ENCODE measurements at regions not wholly inside any gene's neighbourhood (a gene's known extent, or its start where the extent isn't known, plus 50 kb on each side); places are given as distances from the start of the nearest gene placed in this dataset.

- Histone ChIP-seq H4K8ac (replicated peaks; ENCODE audit: insufficient read length, low read depth, low read length) (no peak overlapping the region), H3K9ac (ENCODE audit: extremely low read depth, insufficient read length, low read length) (no peak overlapping the region), H2AFZ (ENCODE audit: low read length) (peak overlapping the region; percentile 95), H3K18ac (ENCODE audit: insufficient read length, low read depth, low read length) (no peak overlapping the region), H2BK5ac (ENCODE audit: insufficient read length, low read length) (no peak overlapping the region), H3K9me3 (ENCODE audit: control insufficient read depth, low read depth, low read length) (no peaks in the 10 kb centered on the region), H2AK5ac (ENCODE audit: insufficient read length, low read length) (no peak overlapping the region), H3K4ac (ENCODE audit: low read depth, low read length) (no peak overlapping the region), H2BK120ac (ENCODE audit: low read depth, low read length, poor library complexity, severe bottlenecking) (no peak overlapping the region), H3K56ac (ENCODE audit: insufficient read length, low read depth, low read length) (no peak overlapping the region), H3T11ph (ENCODE audit: low read length) (no peak overlapping the region), H2BK12ac (ENCODE audit: insufficient read length, low read depth, low read length) (no peak overlapping the region), H3K23ac (ENCODE audit: insufficient read length, low read depth, low read length) (no peak overlapping the region), H3K4me2 (ENCODE audit: insufficient read depth, insufficient read length, low read length) (no peak overlapping the region), H4K5ac (ENCODE audit: insufficient read length, low read depth, low read length) (no peak overlapping the region), H4K20me1 (ENCODE audit: control insufficient read depth, insufficient read depth, insufficient read length) (no peaks in the 10 kb centered on the region), H3K27ac (ENCODE audit: insufficient read length, low read depth, low read length) (no peak overlapping the region), H3K4me1 (ENCODE audit: insufficient read depth, low read length) (no peaks in the 10 kb centered on the region), H3K79me2 (ENCODE audit: insufficient read depth, low read length) (no peaks in the 10 kb centered on the region; the same call in 1 of the 2 replicates), H3K23me2 (ENCODE audit: insufficient read length, low read depth, low read length, poor library complexity, severe bottlenecking) (no peaks in the 10 kb centered on the region), H2BK20ac (ENCODE audit: low read depth, low read length, poor library complexity, severe bottlenecking) (no peak overlapping the region), H3K27me3 (ENCODE audit: insufficient read depth, low read length) (no peaks in the 10 kb centered on the region), H4K91ac (ENCODE audit: insufficient read length, low read depth, low read length) (no peak overlapping the region), H3K14ac (ENCODE audit: insufficient read depth, low read length) (no peak overlapping the region), H3K79me1 (ENCODE audit: insufficient read depth, low read depth, low read length, poor library complexity, severe bottlenecking) (no peaks in the 10 kb centered on the region), H2BK15ac (ENCODE audit: low read depth, low read length) (no peak overlapping the region)
- no CpG with 5 or more reads among the region's 2 CpGs for WGBS (ENCODE audit: extremely low coverage, insufficient read length, low lambda C conversion rate)
- Mint-ChIP-seq H3K4me1 (peaks cover 3 to 8% of the 10 kb centered on the region in 2 experiments), H3K27ac (peak overlapping the region in 2 of 3 experiments; percentile 53 to 95; a peak in 2 of 7 replicates), H3K36me3 (ENCODE audit: insufficient read depth in 1 of 3, low read depth in 3 of 3) (no peaks in the 10 kb centered on the region), H3K27me3 (ENCODE audit: low read depth) (no peaks in the 10 kb centered on the region), H3K9me3 (no peaks in the 10 kb centered on the region), H3K4me3 (no peak overlapping the region)
- TF ChIP-seq, protein P1, sequence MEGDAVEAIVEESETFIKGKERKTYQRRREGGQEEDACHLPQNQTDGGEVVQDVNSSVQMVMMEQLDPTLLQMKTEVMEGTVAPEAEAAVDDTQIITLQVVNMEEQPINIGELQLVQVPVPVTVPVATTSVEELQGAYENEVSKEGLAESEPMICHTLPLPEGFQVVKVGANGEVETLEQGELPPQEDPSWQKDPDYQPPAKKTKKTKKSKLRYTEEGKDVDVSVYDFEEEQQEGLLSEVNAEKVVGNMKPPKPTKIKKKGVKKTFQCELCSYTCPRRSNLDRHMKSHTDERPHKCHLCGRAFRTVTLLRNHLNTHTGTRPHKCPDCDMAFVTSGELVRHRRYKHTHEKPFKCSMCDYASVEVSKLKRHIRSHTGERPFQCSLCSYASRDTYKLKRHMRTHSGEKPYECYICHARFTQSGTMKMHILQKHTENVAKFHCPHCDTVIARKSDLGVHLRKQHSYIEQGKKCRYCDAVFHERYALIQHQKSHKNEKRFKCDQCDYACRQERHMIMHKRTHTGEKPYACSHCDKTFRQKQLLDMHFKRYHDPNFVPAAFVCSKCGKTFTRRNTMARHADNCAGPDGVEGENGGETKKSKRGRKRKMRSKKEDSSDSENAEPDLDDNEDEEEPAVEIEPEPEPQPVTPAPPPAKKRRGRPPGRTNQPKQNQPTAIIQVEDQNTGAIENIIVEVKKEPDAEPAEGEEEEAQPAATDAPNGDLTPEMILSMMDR (conservative IDR thresholded peaks at IDR 0.05) = no peak
- no peak for DNase-seq
Measured at GRCh38 chr12:86723326-86723725, 467.1 kb upstream of the MGAT4C start.
